Sigmoid colon (tissue), 6 donors: ENCODE measurements at regions not wholly inside any gene's neighbourhood (a gene's known extent, or its start where the extent isn't known, plus 50 kb on each side); places are given as distances from the start of the nearest gene placed in this dataset.

Experiments
- DNase-seq: peaks from one replicate; pipeline ENCODE4 v3.0.0-alpha.2; 2019
- H3K27ac ChIP-seq, 4 donors: fragments of 200-600 bp; sonication (generic); one replicate each; pipeline ENCODE4 v1.5.1; 2016 to 2019; ENCODE audit warnings: mild to moderate bottlenecking in 1 of 4
- H3K27me3 ChIP-seq, 3 donors: fragments of 200-600 bp; sonication (generic); one replicate each; pipeline ENCODE4 v1.5.1; 2019; ENCODE audit warnings: mild to moderate bottlenecking in 1 of 3
- H3K36me3 ChIP-seq, 4 donors: fragments of 200-600 bp; sonication (generic); one replicate each; pipeline ENCODE4 v1.5.1; 2016 to 2019
- H3K4me1 ChIP-seq, 4 donors: fragments of 200-600 bp; sonication (generic); one replicate each; pipeline ENCODE4 v1.5.1; 2017 to 2019
- H3K4me3 ChIP-seq, 4 donors: fragments of 200-600 bp; sonication (generic); one replicate each; pipeline ENCODE4 v1.5.1; 2017 to 2019; ENCODE audit warnings: mild to moderate bottlenecking in 2 of 4, moderate library complexity in 1 of 4
- H3K9me3 ChIP-seq, 4 donors: fragments of 200-600 bp in 3 of 4; sonication (generic) in 3 of 4; one replicate each; pipeline versions ENCODE4 v1.5.1 to v1.6.1; 2013 to 2019
- EP300 ChIP-seq, 4 donors: sonication (generic); formaldehyde crosslinking; IDR thresholded peaks; one replicate each; pipeline ENCODE4 v1.6.1; 2017; ENCODE audit warnings: antibody characterized with exemption in 4 of 4
- POLR2A ChIP-seq, 2 donors: fragments of 450-650 bp; IDR thresholded peaks; one replicate each; pipeline ENCODE4 v1.6.1; 2016; ENCODE audit warnings: antibody characterized with exemption in 2 of 2, mild to moderate bottlenecking in 2 of 2, moderate library complexity in 2 of 2
- POLR2AphosphoS5 ChIP-seq, 4 donors: sonication (generic); formaldehyde crosslinking; IDR thresholded peaks; one replicate each; pipeline ENCODE4 v1.6.1; 2017; ENCODE audit warnings: antibody characterized with exemption in 4 of 4
- WGBS, 2 donors: extraction: QIAGEN DNeasy Blood & Tissue Kit; methylation state at CpG; one replicate each; pipeline ENCODE4 v1.1.7; 2013; 5-methylcytosine and 5-hydroxymethylcytosine counted together
- intact Hi-C: fragments of 100-400 bp; cut with DNase I; formaldehyde crosslinking; loops from one replicate; pipeline ENCODE4 v1.15.1; 2023
- TF ChIP-seq, protein P1 (sequence below), 4 experiments: fragments of 450-650 bp in 3 of 4; fragments of 200-600 bp in 1 of 4; IDR thresholded peaks; one replicate each; pipeline ENCODE4 v1.5.1; 2016 to 2019; ENCODE audit warnings: antibody characterized with exemption in 4 of 4, mild to moderate bottlenecking in 3 of 4, moderate library complexity in 2 of 4
- donor health status: healthy with polysubstance abuse.
- donor health status: healthy.

GRCh38 chr4:148787831-148788477 lies 345.7 kb upstream of the NR3C2 start:
- Histone ChIP-seq H3K4me1 (peaks cover 0 to 20% (median 5%) of the 10 kb centered on the region in 4 donors), H3K4me3 (no peak overlapping the region), H3K27me3 (no peaks in the 10 kb centered on the region), H3K27ac (no peak overlapping the region), H3K9me3 (no peaks in the 10 kb centered on the region), H3K36me3 (no peaks in the 10 kb centered on the region)
- 11 to 50% methylated on average over 2 of the region's 2 CpGs for WGBS, 2 donors
- no peak for DNase-seq
- intact Hi-C loops, result no loop called here
- TF ChIP-seq EP300 (IDR thresholded peaks at IDR 0.05) (no peak), POLR2AphosphoS5 (IDR thresholded peaks at IDR 0.05) (no peak), POLR2A (IDR thresholded peaks at IDR 0.05) (no peak)
- TF ChIP-seq, protein P1, sequence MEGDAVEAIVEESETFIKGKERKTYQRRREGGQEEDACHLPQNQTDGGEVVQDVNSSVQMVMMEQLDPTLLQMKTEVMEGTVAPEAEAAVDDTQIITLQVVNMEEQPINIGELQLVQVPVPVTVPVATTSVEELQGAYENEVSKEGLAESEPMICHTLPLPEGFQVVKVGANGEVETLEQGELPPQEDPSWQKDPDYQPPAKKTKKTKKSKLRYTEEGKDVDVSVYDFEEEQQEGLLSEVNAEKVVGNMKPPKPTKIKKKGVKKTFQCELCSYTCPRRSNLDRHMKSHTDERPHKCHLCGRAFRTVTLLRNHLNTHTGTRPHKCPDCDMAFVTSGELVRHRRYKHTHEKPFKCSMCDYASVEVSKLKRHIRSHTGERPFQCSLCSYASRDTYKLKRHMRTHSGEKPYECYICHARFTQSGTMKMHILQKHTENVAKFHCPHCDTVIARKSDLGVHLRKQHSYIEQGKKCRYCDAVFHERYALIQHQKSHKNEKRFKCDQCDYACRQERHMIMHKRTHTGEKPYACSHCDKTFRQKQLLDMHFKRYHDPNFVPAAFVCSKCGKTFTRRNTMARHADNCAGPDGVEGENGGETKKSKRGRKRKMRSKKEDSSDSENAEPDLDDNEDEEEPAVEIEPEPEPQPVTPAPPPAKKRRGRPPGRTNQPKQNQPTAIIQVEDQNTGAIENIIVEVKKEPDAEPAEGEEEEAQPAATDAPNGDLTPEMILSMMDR (IDR thresholded peaks at IDR 0.05), result no peak

GRCh38 chr4:148787285-148787684 lies 345.1 kb upstream of the NR3C2 start:
- H3K27me3 ChIP-seq, result no peaks in the 10 kb centered on the region
- H3K27ac ChIP-seq, result no peak overlapping the region
- WGBS, 2 donors, result 12 to 56% methylated on average over 2 of the region's 2 CpGs
- H3K36me3 ChIP-seq, result no peaks in the 10 kb centered on the region
- no peak for DNase-seq
- no peak for TF ChIP-seq EP300 (IDR thresholded peaks at IDR 0.05)
- TF ChIP-seq POLR2A (IDR thresholded peaks at IDR 0.05), result no peak
- TF ChIP-seq, protein P1 (IDR thresholded peaks at IDR 0.05), result no peak
- no peak for TF ChIP-seq POLR2AphosphoS5 (IDR thresholded peaks at IDR 0.05)
- H3K9me3 ChIP-seq, result no peaks in the 10 kb centered on the region
- H3K4me1 ChIP-seq, result peaks cover 0 to 20% (median 5%) of the 10 kb centered on the region in 4 donors
- intact Hi-C loops, result no loop called here
- H3K4me3 ChIP-seq, result no peak overlapping the region

- Histone ChIP-seq H3K36me3 (no peaks in the 10 kb centered on the region), H3K4me3 (no peak overlapping the region), H3K9me3 (no peaks in the 10 kb centered on the region), H3K4me1 (peaks cover 0 to 20% (median 5%) of the 10 kb centered on the region in 4 donors), H3K27me3 (no peaks in the 10 kb centered on the region), H3K27ac (no peak overlapping the region)
- intact Hi-C loops, result no loop called here
- TF ChIP-seq EP300 (IDR thresholded peaks at IDR 0.05), result no peak
- TF ChIP-seq POLR2A (IDR thresholded peaks at IDR 0.05), result no peak
- TF ChIP-seq POLR2AphosphoS5 (IDR thresholded peaks at IDR 0.05), result no peak
- TF ChIP-seq, protein P1 (IDR thresholded peaks at IDR 0.05), result no peak
- 18 to 55% methylated on average over 5 of the region's 5 CpGs for WGBS, 2 donors
- DNase-seq, result no peak
Measured at GRCh38 chr4:148786699-148787098, 344.5 kb upstream of the NR3C2 start.

GRCh38 chr4:148782284-148782683 lies 340.1 kb upstream of the NR3C2 start:
- TF ChIP-seq EP300 (IDR thresholded peaks at IDR 0.05), result no peak
- no peak for TF ChIP-seq POLR2AphosphoS5 (IDR thresholded peaks at IDR 0.05)
- no peaks in the 10 kb centered on the region for H3K9me3 ChIP-seq
- no peak overlapping the region for H3K27ac ChIP-seq
- WGBS, 2 donors, result 90 to 94% methylated on average over 4 of the region's 4 CpGs
- H3K27me3 ChIP-seq, result no peaks in the 10 kb centered on the region
- H3K4me3 ChIP-seq, result no peak overlapping the region
- no peaks in the 10 kb centered on the region for H3K36me3 ChIP-seq
- peaks cover 0 to 8% (median 3%) of the 10 kb centered on the region in 4 donors for H3K4me1 ChIP-seq
- intact Hi-C loops, result no loop called here
- no peak for DNase-seq

- Histone ChIP-seq H3K4me3 (no peak overlapping the region), H3K36me3 (no peaks in the 10 kb centered on the region), H3K9me3 (no peaks in the 10 kb centered on the region), H3K4me1 (peaks cover 0 to 8% (median 7%) of the 10 kb centered on the region in 4 donors), H3K27ac (no peak overlapping the region), H3K27me3 (no peaks in the 10 kb centered on the region)
- DNase-seq, result no peak
- intact Hi-C loops, result no loop called here
- TF ChIP-seq POLR2A (IDR thresholded peaks at IDR 0.05), result no peak
- TF ChIP-seq POLR2AphosphoS5 (IDR thresholded peaks at IDR 0.05), result no peak
- TF ChIP-seq, protein P1 (IDR thresholded peaks at IDR 0.05), result no peak
- no peak for TF ChIP-seq EP300 (IDR thresholded peaks at IDR 0.05)
- 86 to 91% methylated on average over 3 of the region's 3 CpGs for WGBS, 2 donors
Measured at GRCh38 chr4:148780426-148781005, 338.3 kb upstream of the NR3C2 start.
